ENCODE measurements at regions not wholly inside any gene's neighbourhood (a gene's known extent, or its start where the extent isn't known, plus 50 kb on each side); places are given as distances from the start of the nearest gene placed in this dataset.
A peak's percentile ranks its signal among the peaks of the same experiment; 100 is the strongest.

GRCh38 chr6:43838276-43839036 is 68.4 kb downstream of the VEGFA start:
- TF ChIP-seq CTCF (IDR thresholded peaks at IDR 0.05): peak; percentile 37

- no peak for TF ChIP-seq CTCF (IDR thresholded peaks at IDR 0.05)
Observed at GRCh38 chr6:43837507-43837906, 67.5 kb downstream of the VEGFA start.

GRCh38 chr6:43836507-43837240 is 66.7 kb downstream of the VEGFA start:
- TF ChIP-seq CTCF (IDR thresholded peaks at IDR 0.05): no peak

Measured in LNCAP (cell line).